ENCODE measurements at regions not wholly inside any gene's neighbourhood (a gene's known extent, or its start where the extent isn't known, plus 50 kb on each side); places are given as distances from the start of the nearest gene placed in this dataset.

DNA sequence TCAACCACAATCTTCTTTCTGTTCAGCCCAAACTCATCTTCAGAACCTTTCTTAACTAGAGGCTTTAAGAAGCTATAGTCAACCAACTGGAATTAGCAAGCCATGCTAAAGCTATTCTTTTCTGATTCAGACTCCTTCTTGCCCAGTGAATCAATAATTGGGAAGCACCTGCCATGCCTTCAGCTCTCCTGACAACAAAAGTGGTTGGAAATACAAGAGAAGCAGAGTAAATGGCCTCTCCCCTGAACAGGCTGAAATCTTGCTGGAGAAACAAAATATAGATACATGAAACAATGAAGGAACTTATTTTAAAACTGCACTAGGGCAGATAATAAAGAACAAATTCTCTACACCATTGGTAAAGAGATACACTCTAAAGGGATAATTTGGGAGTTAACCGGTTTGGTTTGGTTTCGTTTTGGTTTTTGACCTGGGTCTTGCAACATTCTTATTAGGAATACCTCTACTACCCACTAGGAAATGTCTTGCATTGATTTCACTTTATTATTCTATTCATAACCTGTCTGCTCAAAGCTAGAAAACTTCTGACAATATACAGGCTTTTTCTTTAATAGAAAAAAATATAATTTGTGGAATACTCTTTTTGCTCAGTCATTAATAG is 173.6 kb upstream of the DYNLRB2 start (continued):
- TF ChIP-seq GRHL2 (CRISPR knock-in tag; IDR thresholded peaks at IDR 0.05; ENCODE audit: insufficient replicate concordance, severe bottlenecking) (no peak), NFYB (CRISPR knock-in tag; conservative IDR thresholded peaks at IDR 0.05; ENCODE audit: low read depth) (no peak), TP53 (CRISPR knock-in tag; IDR thresholded peaks at IDR 0.05) (no peak), ZNF232 (CRISPR knock-in tag; IDR thresholded peaks at IDR 0.05) (no peak), FOXP4 (CRISPR knock-in tag; IDR thresholded peaks at IDR 0.05) (no peak), USF2 (CRISPR knock-in tag; IDR thresholded peaks at IDR 0.05) (no peak), JUN (CRISPR knock-in tag; IDR thresholded peaks at IDR 0.05) (no peak)
- TF ChIP-seq, protein P1, sequence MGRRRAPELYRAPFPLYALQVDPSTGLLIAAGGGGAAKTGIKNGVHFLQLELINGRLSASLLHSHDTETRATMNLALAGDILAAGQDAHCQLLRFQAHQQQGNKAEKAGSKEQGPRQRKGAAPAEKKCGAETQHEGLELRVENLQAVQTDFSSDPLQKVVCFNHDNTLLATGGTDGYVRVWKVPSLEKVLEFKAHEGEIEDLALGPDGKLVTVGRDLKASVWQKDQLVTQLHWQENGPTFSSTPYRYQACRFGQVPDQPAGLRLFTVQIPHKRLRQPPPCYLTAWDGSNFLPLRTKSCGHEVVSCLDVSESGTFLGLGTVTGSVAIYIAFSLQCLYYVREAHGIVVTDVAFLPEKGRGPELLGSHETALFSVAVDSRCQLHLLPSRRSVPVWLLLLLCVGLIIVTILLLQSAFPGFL (CRISPR knock-in tag; IDR thresholded peaks at IDR 0.05; ENCODE audit: borderline replicate concordance): no peak
- TF ChIP-seq, protein P2, sequence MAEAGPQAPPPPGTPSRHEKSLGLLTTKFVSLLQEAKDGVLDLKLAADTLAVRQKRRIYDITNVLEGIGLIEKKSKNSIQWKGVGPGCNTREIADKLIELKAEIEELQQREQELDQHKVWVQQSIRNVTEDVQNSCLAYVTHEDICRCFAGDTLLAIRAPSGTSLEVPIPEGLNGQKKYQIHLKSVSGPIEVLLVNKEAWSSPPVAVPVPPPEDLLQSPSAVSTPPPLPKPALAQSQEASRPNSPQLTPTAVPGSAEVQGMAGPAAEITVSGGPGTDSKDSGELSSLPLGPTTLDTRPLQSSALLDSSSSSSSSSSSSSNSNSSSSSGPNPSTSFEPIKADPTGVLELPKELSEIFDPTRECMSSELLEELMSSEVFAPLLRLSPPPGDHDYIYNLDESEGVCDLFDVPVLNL (CRISPR knock-in tag; IDR thresholded peaks at IDR 0.05; ENCODE audit: borderline replicate concordance, low read depth): no peak
- TF ChIP-seq, protein P3, sequence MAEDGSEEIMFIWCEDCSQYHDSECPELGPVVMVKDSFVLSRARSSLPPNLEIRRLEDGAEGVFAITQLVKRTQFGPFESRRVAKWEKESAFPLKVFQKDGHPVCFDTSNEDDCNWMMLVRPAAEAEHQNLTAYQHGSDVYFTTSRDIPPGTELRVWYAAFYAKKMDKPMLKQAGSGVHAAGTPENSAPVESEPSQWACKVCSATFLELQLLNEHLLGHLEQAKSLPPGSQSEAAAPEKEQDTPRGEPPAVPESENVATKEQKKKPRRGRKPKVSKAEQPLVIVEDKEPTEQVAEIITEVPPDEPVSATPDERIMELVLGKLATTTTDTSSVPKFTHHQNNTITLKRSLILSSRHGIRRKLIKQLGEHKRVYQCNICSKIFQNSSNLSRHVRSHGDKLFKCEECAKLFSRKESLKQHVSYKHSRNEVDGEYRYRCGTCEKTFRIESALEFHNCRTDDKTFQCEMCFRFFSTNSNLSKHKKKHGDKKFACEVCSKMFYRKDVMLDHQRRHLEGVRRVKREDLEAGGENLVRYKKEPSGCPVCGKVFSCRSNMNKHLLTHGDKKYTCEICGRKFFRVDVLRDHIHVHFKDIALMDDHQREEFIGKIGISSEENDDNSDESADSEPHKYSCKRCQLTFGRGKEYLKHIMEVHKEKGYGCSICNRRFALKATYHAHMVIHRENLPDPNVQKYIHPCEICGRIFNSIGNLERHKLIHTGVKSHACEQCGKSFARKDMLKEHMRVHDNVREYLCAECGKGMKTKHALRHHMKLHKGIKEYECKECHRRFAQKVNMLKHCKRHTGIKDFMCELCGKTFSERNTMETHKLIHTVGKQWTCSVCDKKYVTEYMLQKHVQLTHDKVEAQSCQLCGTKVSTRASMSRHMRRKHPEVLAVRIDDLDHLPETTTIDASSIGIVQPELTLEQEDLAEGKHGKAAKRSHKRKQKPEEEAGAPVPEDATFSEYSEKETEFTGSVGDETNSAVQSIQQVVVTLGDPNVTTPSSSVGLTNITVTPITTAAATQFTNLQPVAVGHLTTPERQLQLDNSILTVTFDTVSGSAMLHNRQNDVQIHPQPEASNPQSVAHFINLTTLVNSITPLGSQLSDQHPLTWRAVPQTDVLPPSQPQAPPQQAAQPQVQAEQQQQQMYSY (CRISPR knock-in tag; IDR thresholded peaks at IDR 0.05): no peak

GRCh38 chr16:80366023-80366422 is 174.8 kb upstream of the DYNLRB2 start:
- ATAC-seq: no peak
- CTCF ChIA-PET: interaction anchor here (1.0 to 1.4 kb wide), 3 partner anchors 89 to 369 kb away, joined by 3 read pairs; no protein-coding TSS in a partner anchor

DNA sequence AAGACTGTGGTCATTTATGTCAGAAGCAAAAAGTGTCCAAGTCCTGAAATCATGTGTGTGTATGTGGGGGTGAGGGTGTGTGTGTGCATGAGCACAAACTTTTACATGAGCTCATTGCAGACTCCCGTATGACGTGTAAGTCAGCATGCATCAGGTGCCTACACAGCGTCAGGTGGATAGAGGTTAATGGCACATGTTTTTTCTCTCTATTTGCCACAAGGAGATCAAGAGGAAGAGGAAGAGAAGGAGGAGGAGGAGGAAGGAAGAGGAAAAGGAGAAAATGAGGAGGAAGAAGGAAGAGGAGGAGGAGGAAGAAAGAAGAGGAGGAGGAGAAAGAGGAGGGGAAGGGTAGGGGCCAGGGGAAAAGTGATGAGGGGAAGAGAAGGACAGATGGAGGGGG is 178.0 kb upstream of the DYNLRB2 start:
- ATAC-seq: no peak
- Mint-ChIP-seq H3K4me1 (0 out of 2 replicates have a peak, but pooled peaks cover 1% of the 10 kb centered on the region), H3K27ac (no peak overlapping the region), H3K27me3 (ENCODE audit: low read depth) (no peaks in the 10 kb centered on the region; the same call in 1 of the 2 replicates), H3K9me3 (no peaks in the 10 kb centered on the region), H3K36me3 (no peaks in the 10 kb centered on the region), H3K4me3 (no peak overlapping the region)
- ChIA-PET POLR2A (interaction anchor here (0.6 kb wide), 1 partner anchor 847 kb away, joined by 5 read pairs; no protein-coding TSS in a partner anchor), CTCF (interaction anchor here (1.5 kb wide), 1 partner anchor 86 kb away, joined by 6 read pairs; no protein-coding TSS in a partner anchor)
- no peak for DNase-seq (ENCODE audit: low spot score)
- no peak for TF ChIP-seq TEAD4 (CRISPR knock-in tag; IDR thresholded peaks at IDR 0.05)
- TF ChIP-seq ZBTB21 (CRISPR knock-in tag; IDR thresholded peaks at IDR 0.05; ENCODE audit: borderline replicate concordance): no peak
- no peak for TF ChIP-seq GRHL2 (CRISPR knock-in tag; IDR thresholded peaks at IDR 0.05; ENCODE audit: insufficient replicate concordance, severe bottlenecking)
- TF ChIP-seq, protein P4, sequence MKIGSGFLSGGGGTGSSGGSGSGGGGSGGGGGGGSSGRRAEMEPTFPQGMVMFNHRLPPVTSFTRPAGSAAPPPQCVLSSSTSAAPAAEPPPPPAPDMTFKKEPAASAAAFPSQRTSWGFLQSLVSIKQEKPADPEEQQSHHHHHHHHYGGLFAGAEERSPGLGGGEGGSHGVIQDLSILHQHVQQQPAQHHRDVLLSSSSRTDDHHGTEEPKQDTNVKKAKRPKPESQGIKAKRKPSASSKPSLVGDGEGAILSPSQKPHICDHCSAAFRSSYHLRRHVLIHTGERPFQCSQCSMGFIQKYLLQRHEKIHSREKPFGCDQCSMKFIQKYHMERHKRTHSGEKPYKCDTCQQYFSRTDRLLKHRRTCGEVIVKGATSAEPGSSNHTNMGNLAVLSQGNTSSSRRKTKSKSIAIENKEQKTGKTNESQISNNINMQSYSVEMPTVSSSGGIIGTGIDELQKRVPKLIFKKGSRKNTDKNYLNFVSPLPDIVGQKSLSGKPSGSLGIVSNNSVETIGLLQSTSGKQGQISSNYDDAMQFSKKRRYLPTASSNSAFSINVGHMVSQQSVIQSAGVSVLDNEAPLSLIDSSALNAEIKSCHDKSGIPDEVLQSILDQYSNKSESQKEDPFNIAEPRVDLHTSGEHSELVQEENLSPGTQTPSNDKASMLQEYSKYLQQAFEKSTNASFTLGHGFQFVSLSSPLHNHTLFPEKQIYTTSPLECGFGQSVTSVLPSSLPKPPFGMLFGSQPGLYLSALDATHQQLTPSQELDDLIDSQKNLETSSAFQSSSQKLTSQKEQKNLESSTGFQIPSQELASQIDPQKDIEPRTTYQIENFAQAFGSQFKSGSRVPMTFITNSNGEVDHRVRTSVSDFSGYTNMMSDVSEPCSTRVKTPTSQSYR (CRISPR knock-in tag; IDR thresholded peaks at IDR 0.05): no peak
- no peak for TF ChIP-seq SOX15 (CRISPR knock-in tag; IDR thresholded peaks at IDR 0.05)
- TF ChIP-seq, protein P5, sequence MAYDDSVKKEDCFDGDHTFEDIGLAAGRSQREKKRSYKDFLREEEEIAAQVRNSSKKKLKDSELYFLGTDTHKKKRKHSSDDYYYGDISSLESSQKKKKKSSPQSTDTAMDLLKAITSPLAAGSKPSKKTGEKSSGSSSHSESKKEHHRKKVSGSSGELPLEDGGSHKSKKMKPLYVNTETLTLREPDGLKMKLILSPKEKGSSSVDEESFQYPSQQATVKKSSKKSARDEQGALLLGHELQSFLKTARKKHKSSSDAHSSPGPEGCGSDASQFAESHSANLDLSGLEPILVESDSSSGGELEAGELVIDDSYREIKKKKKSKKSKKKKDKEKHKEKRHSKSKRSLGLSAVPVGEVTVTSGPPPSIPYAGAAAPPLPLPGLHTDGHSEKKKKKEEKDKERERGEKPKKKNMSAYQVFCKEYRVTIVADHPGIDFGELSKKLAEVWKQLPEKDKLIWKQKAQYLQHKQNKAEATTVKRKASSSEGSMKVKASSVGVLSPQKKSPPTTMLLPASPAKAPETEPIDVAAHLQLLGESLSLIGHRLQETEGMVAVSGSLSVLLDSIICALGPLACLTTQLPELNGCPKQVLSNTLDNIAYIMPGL (CRISPR knock-in tag; IDR thresholded peaks at IDR 0.05): no peak
- TF ChIP-seq SMAD3 (CRISPR knock-in tag; IDR thresholded peaks at IDR 0.05; ENCODE audit: borderline replicate concordance): no peak
- no peak for TF ChIP-seq ZNF317 (CRISPR knock-in tag; IDR thresholded peaks at IDR 0.05; ENCODE audit: borderline replicate concordance, low read depth)

More at GRCh38 chr16:80366023-80366422, 174.8 kb upstream of the DYNLRB2 start:
- H3K27ac Mint-ChIP-seq: no peak overlapping the region
- H3K4me1 Mint-ChIP-seq: peaks cover 6% of the 10 kb centered on the region; the same call in 1 of the 2 replicates
- no peaks in the 10 kb centered on the region for H3K36me3 Mint-ChIP-seq
- DNase-seq (ENCODE audit: low spot score): no peak
- POLR2A ChIA-PET: no interaction called here
- H3K4me3 Mint-ChIP-seq: no peak overlapping the region
- TF ChIP-seq ZNF317 (CRISPR knock-in tag; IDR thresholded peaks at IDR 0.05; ENCODE audit: borderline replicate concordance, low read depth) (no peak), ETV6 (CRISPR knock-in tag; IDR thresholded peaks at IDR 0.05) (no peak), OVOL2 (CRISPR knock-in tag; IDR thresholded peaks at IDR 0.05; ENCODE audit: borderline replicate concordance) (no peak)
- H3K9me3 Mint-ChIP-seq: no peaks in the 10 kb centered on the region
- no peaks in the 10 kb centered on the region for H3K27me3 Mint-ChIP-seq (ENCODE audit: low read depth)

Measured in WTC11 (cell line).